ENCODE measurements at regions not wholly inside any gene's neighbourhood (a gene's known extent, or its start where the extent isn't known, plus 50 kb on each side); places are given as distances from the start of the nearest gene placed in this dataset.

GRCh38 chr15:98380721-98381120 is 267.6 kb upstream of the IGF1R start:
- no peaks in the 10 kb centered on the region for H3K9me3 ChIP-seq (replicated peaks; ENCODE audit: control insufficient read depth, insufficient read depth, low read length)
- H3K4me3 ChIP-seq (replicated peaks in 1 of 3; ENCODE audit: insufficient read depth in 1 of 3, low read depth in 1 of 3, low read length in 3 of 3): no peak overlapping the region
- TF ChIP-seq MAX (IDR thresholded peaks at IDR 0.05; ENCODE audit: insufficient read depth, insufficient read length): no peak
- TF ChIP-seq POLR2A (IDR thresholded peaks at IDR 0.05; ENCODE audit: low read depth, low read length): no peak
- no peak for TF ChIP-seq EZH2 (IDR thresholded peaks at IDR 0.05; ENCODE audit: borderline replicate concordance, low read depth, low read length, severe bottlenecking)
- TF ChIP-seq JUN (IDR thresholded peaks at IDR 0.05; ENCODE audit: borderline replicate concordance, insufficient read depth, insufficient read length, low read depth): no peak
- no peak for TF ChIP-seq FOS (IDR thresholded peaks at IDR 0.05; ENCODE audit: borderline replicate concordance, insufficient read depth, low read length)
- no peak for TF ChIP-seq GATA2 (IDR thresholded peaks at IDR 0.05; ENCODE audit: insufficient read depth, insufficient read length, low read depth, low read length)
- TF ChIP-seq MYC (IDR thresholded peaks at IDR 0.05; ENCODE audit: low read depth, low read length): no peak
- no peak for TF ChIP-seq POLR2AphosphoS5 (IDR thresholded peaks at IDR 0.05; ENCODE audit: insufficient read depth, low read depth, low read length)
- no peak for TF ChIP-seq CTCF (IDR thresholded peaks at IDR 0.05; ENCODE audit: extremely low read depth in 1 of 2, insufficient read depth in 1 of 2, low read depth in 1 of 2, low read length in 2 of 2)
- no peak overlapping the region for H3K27ac ChIP-seq (ENCODE audit: insufficient read depth, low read depth, low read length)
- BruUV-seq (replicated peaks): no TSS peak
- dilution Hi-C loops (cut with MboI; ENCODE audit: extremely low pct_ligation_motif_present, low sequenced_read_pairs): no loop called here
- H3K79me2 ChIP-seq (ENCODE audit: control insufficient read depth, insufficient read depth, low read length): no peaks in the 10 kb centered on the region
- intact Hi-C loops (cut with micrococcal nuclease): no loop called here
- no peaks in the 10 kb centered on the region for H4K20me1 ChIP-seq (replicated peaks; ENCODE audit: control insufficient read depth, extremely low read depth, insufficient read depth, low read length)
- CTCF ChIA-PET: no interaction called here
- no peak overlapping the region for H2AFZ ChIP-seq (ENCODE audit: low read depth, low read length)
- POLR2A ChIA-PET: no interaction called here
- H3K9me1 ChIP-seq (replicated peaks; ENCODE audit: control insufficient read depth, extremely low read depth, insufficient read depth, low read length): no peaks in the 10 kb centered on the region
- FAIRE-seq (no peak), DNase-seq (ENCODE audit: low read depth, low spot score) (no peak)
- H3K4me2 ChIP-seq (ENCODE audit: insufficient read depth, low read length): no peak overlapping the region
- no peaks in the 10 kb centered on the region for H3K4me1 ChIP-seq (ENCODE audit: control insufficient read depth, extremely low read depth, insufficient read depth, low read length)
- no peak overlapping the region for H3K9ac ChIP-seq (replicated peaks; ENCODE audit: extremely low read depth, insufficient read depth, low read length)
- no peaks in the 10 kb centered on the region for H3K27me3 ChIP-seq (ENCODE audit: control insufficient read depth in 2 of 2, insufficient read depth in 2 of 2, low read length in 2 of 2)
- no peaks in the 10 kb centered on the region for H3K36me3 ChIP-seq (ENCODE audit: control insufficient read depth in 2 of 2, extremely low read depth in 1 of 2, insufficient read depth in 2 of 2, low read length in 2 of 2)
